Gastroesophageal sphincter (tissue), 4 donors: ENCODE measurements at regions not wholly inside any gene's neighbourhood (a gene's known extent, or its start where the extent isn't known, plus 50 kb on each side); places are given as distances from the start of the nearest gene placed in this dataset.

Source experiments
- ATAC-seq: fragments of 150-250 bp; one replicate; pipeline ENCODE4 v1.9.1; 2016; ENCODE audit warnings: mild to moderate bottlenecking, moderate library complexity
- H3K27ac ChIP-seq, 4 donors: fragments of 200-600 bp; sonication (generic) in 3 of 4; 1 replicate in 3 of 4; 2 replicates in 1 of 4; pipeline ENCODE4 v1.5.1; 2016 to 2019
- H3K27me3 ChIP-seq: fragments of 200-600 bp; sonication (generic); one replicate; pipeline ENCODE4 v1.5.1; 2019
- H3K36me3 ChIP-seq, 2 donors: fragments of 200-600 bp; sonication (generic); one replicate each; pipeline ENCODE4 v1.5.1; 2019; ENCODE audit warnings: control low read depth in 1 of 2
- H3K4me1 ChIP-seq, 3 donors: fragments of 200-600 bp; sonication (generic); 1 replicate in 2 of 3; 2 replicates in 1 of 3; pipeline ENCODE4 v1.5.1; 2016 to 2019; ENCODE audit warnings: control low read depth in 2 of 3
- H3K4me3 ChIP-seq, 2 donors: fragments of 200-600 bp; sonication (generic); one replicate each; pipeline ENCODE4 v1.5.1; 2019; ENCODE audit warnings: mild to moderate bottlenecking in 1 of 2, moderate library complexity in 1 of 2
- H3K9me3 ChIP-seq, 3 donors: fragments of 200-600 bp; sonication (generic); one replicate each; pipeline ENCODE4 v1.5.1; 2017 to 2019; ENCODE audit warnings: control low read depth in 2 of 3
- CTCF ChIP-seq, 4 experiments: fragments of 200-600 bp in 2 of 4; fragments of 450-650 bp in 2 of 4; sonication (generic) in 1 of 4; IDR thresholded peaks; one replicate each; pipeline ENCODE4 v1.5.1; 2017 to 2019; ENCODE audit warnings: antibody characterized with exemption in 4 of 4, mild to moderate bottlenecking in 2 of 4, moderate library complexity in 2 of 4
- EP300 ChIP-seq: sonication (generic); formaldehyde crosslinking; IDR thresholded peaks from one replicate; pipeline ENCODE4 v1.6.1; 2017; ENCODE audit warnings: antibody characterized with exemption, mild to moderate bottlenecking
- POLR2A ChIP-seq, 2 donors: fragments of 450-650 bp; IDR thresholded peaks; one replicate each; pipeline ENCODE4 v1.6.1; 2017; ENCODE audit warnings: antibody characterized with exemption in 2 of 2, mild to moderate bottlenecking in 2 of 2, moderate library complexity in 1 of 2
- POLR2AphosphoS5 ChIP-seq: sonication (generic); formaldehyde crosslinking; IDR thresholded peaks from one replicate; pipeline ENCODE4 v1.6.1; 2017; ENCODE audit warnings: antibody characterized with exemption
- WGBS, 2 donors: methylation state at CpG; one replicate each; pipeline ENCODE4 v1.1.5; 2018; ENCODE audit warnings: low coverage in 1 of 2; 5-methylcytosine and 5-hydroxymethylcytosine counted together

- H3K4me1 ChIP-seq: no peaks in the 10 kb centered on the region
- peaks cover 0 to 24% (median 0%) of the 10 kb centered on the region in 3 donors for H3K9me3 ChIP-seq
- ATAC-seq: no peak
- TF ChIP-seq POLR2AphosphoS5 (no peak), POLR2A (IDR thresholded peaks at IDR 0.05) (no peak), CTCF (IDR thresholded peaks at IDR 0.05) (no peak), EP300 (no peak)
- 90 to 97% methylated on average over 4 of the region's 4 CpGs for WGBS, 2 donors
- no peaks in the 10 kb centered on the region for H3K27me3 ChIP-seq
- H3K27ac ChIP-seq: no peak overlapping the region
- H3K4me3 ChIP-seq: no peak overlapping the region
- no peaks in the 10 kb centered on the region for H3K36me3 ChIP-seq
Measured at GRCh38 chr15:39051626-39052322, 487.2 kb upstream of the RASGRP1 start.

- H3K27me3 ChIP-seq: no peaks in the 10 kb centered on the region
- TF ChIP-seq EP300: no peak
- no peak for TF ChIP-seq POLR2AphosphoS5
- TF ChIP-seq CTCF (IDR thresholded peaks at IDR 0.05): no peak
- TF ChIP-seq POLR2A (IDR thresholded peaks at IDR 0.05): no peak
Measured at GRCh38 chr15:39052323-39052705, 487.7 kb upstream of the RASGRP1 start.

GRCh38 chr15:39053480-39053879 lies 488.9 kb upstream of the RASGRP1 start:
- peaks cover 0 to 21% (median 0%) of the 10 kb centered on the region in 3 donors for H3K9me3 ChIP-seq
- no peak for ATAC-seq
- TF ChIP-seq POLR2A (IDR thresholded peaks at IDR 0.05) (no peak), POLR2AphosphoS5 (no peak), EP300 (no peak), CTCF (IDR thresholded peaks at IDR 0.05) (no peak)
- H3K27me3 ChIP-seq: no peaks in the 10 kb centered on the region
- H3K4me1 ChIP-seq: no peaks in the 10 kb centered on the region
- H3K27ac ChIP-seq: no peak overlapping the region
- H3K4me3 ChIP-seq: no peak overlapping the region
- H3K36me3 ChIP-seq: no peaks in the 10 kb centered on the region

More at GRCh38 chr15:39052323-39052705, 487.7 kb upstream of the RASGRP1 start:
- no peak for ATAC-seq
- no peaks in the 10 kb centered on the region for H3K36me3 ChIP-seq
- no peaks in the 10 kb centered on the region for H3K4me1 ChIP-seq
- H3K27ac ChIP-seq: no peak overlapping the region
- H3K4me3 ChIP-seq: no peak overlapping the region
- H3K9me3 ChIP-seq: peaks cover 0 to 24% (median 0%) of the 10 kb centered on the region in 3 donors

- Histone ChIP-seq H3K4me1 (no peaks in the 10 kb centered on the region), H3K4me3 (no peak overlapping the region), H3K9me3 (peaks cover 0 to 14% (median 0%) of the 10 kb centered on the region in 3 donors), H3K27me3 (no peaks in the 10 kb centered on the region), H3K36me3 (no peaks in the 10 kb centered on the region), H3K27ac (no peak overlapping the region)
- WGBS, 2 donors: 64 to 79% methylated on average over 5 of the region's 5 CpGs
- ATAC-seq: no peak
- TF ChIP-seq EP300 (no peak), POLR2AphosphoS5 (no peak), CTCF (IDR thresholded peaks at IDR 0.05) (no peak), POLR2A (IDR thresholded peaks at IDR 0.05) (no peak)
Measured at GRCh38 chr15:39054128-39054732, 489.6 kb upstream of the RASGRP1 start.

- Histone ChIP-seq H3K9me3 (no peaks in the 10 kb centered on the region), H3K4me3 (no peak overlapping the region), H3K36me3 (no peaks in the 10 kb centered on the region), H3K27ac (no peak overlapping the region), H3K4me1 (peaks cover 0 to 5% (median 0%) of the 10 kb centered on the region in 3 donors), H3K27me3 (no peaks in the 10 kb centered on the region)
- no peak for ATAC-seq
- 89 to 100% methylated on average over 1 of the region's 1 CpG for WGBS, 2 donors
- TF ChIP-seq EP300 (no peak), CTCF (IDR thresholded peaks at IDR 0.05) (no peak), POLR2A (IDR thresholded peaks at IDR 0.05) (no peak), POLR2AphosphoS5 (no peak)
Measured at GRCh38 chr15:39056357-39056756, 491.7 kb upstream of the RASGRP1 start.
